ENCODE measurements at regions not wholly inside any gene's neighbourhood (a gene's known extent, or its start where the extent isn't known, plus 50 kb on each side); places are given as distances from the start of the nearest gene placed in this dataset.

DNA sequence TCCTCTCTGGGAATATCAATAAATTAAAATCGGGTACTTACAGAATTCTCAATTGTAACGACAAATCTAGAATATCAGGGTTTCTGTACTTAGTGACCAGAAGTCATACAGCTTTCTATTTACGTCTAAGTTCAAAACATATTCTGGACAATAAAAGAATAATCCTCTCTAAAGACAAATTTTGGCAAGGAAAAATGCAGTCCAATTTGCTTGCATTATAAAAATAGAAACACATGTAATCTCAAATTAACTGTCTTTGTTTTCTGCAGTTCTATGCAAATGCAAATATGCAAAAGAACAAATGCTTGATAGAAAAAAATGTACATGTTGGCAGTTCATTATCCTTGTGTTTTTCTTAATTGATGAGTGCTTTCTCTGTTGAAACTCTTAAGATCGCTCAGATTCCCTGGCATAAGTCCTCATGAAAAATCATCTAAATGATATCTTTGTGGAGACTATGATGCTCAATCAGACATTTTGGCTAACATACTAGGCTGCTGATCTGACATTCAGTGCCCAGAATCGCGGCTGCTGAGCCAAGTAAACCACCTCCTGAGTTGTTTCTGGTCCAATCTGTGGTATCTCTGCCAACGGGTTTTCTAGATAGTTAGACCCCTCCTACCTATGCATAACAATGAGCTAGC, 990.1 kb upstream of the C9orf72 start:
- Histone ChIP-seq H3K36me3 (ENCODE audit: control insufficient read depth, insufficient read depth, low read length, severe bottlenecking) (no peaks in the 10 kb centered on the region), H3K4me1 (ENCODE audit: control insufficient read depth, insufficient read depth, low read length) (no peaks in the 10 kb centered on the region), H3K9ac (ENCODE audit: low read length) (no peak overlapping the region), H3K9me3 (ENCODE audit: control insufficient read depth, low read length) (no peaks in the 10 kb centered on the region), H3K27me3 (replicated peaks; ENCODE audit: control insufficient read depth, insufficient read depth, low read length) (no peaks in the 10 kb centered on the region), H3K4me3 (ENCODE audit: low read length) (no peak overlapping the region)
- DNase-seq (ENCODE audit: low read depth): no peak

DNA sequence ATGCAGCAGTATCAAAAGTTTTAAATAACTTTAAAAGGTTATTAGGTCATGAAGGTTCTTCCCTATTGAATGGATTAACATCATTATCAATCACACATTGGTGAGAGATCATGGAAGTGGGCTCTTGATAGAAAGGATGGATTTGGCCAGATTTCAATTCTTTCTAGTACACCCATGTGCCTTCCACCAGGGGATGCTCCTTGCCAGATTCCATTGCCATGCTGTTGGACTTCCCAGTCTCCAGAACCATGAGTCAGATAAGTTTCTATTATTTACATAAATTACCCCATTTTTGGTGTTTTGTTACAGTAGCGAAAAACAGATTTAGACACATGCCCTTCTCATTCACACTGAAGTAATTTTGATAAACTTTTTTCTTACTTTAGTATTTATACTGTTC, 1010.6 kb upstream of the C9orf72 start:
- Histone ChIP-seq H3K4me1 (ENCODE audit: control insufficient read depth, insufficient read depth, low read length) (no peaks in the 10 kb centered on the region), H3K27me3 (replicated peaks; ENCODE audit: control insufficient read depth, insufficient read depth, low read length) (no peaks in the 10 kb centered on the region), H3K9ac (ENCODE audit: low read length) (no peak overlapping the region)

DNA sequence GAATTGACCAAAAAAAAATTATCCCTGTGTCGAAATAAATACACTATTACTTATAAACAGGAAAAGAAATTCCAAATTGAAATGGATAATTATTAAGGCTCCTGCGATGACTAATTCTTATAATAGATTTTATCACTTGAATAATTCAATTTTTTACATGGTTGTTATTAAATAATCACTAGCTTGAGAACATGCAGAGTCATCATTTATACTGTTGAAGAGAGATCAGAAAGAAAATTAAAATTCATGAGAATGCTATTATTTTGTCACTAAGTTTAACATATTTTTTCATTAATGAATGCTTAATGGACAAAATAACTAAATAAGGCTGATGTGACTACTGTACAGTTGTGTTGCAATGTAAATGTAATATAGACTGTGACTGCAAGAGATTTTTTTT, 1011.3 kb upstream of the C9orf72 start:
- Histone ChIP-seq H3K9me3 (ENCODE audit: control insufficient read depth, low read length) (peaks cover 12% of the 10 kb centered on the region), H3K4me3 (ENCODE audit: low read length) (no peak overlapping the region), H3K27me3 (replicated peaks; ENCODE audit: control insufficient read depth, insufficient read depth, low read length) (no peaks in the 10 kb centered on the region), H3K9ac (ENCODE audit: low read length) (no peak overlapping the region), H3K4me1 (ENCODE audit: control insufficient read depth, insufficient read depth, low read length) (no peaks in the 10 kb centered on the region), H3K36me3 (ENCODE audit: control insufficient read depth, insufficient read depth, low read length, severe bottlenecking) (no peaks in the 10 kb centered on the region)
- DNase-seq (ENCODE audit: low read depth): no peak

More for the DNA sequence above, 1010.6 kb upstream of the C9orf72 start:
- no peak overlapping the region for H3K4me3 ChIP-seq (ENCODE audit: low read length)
- H3K36me3 ChIP-seq (ENCODE audit: control insufficient read depth, insufficient read depth, low read length, severe bottlenecking): no peaks in the 10 kb centered on the region
- no peak for DNase-seq (ENCODE audit: low read depth)
- H3K9me3 ChIP-seq (ENCODE audit: control insufficient read depth, low read length): peaks cover 12% of the 10 kb centered on the region

DNA sequence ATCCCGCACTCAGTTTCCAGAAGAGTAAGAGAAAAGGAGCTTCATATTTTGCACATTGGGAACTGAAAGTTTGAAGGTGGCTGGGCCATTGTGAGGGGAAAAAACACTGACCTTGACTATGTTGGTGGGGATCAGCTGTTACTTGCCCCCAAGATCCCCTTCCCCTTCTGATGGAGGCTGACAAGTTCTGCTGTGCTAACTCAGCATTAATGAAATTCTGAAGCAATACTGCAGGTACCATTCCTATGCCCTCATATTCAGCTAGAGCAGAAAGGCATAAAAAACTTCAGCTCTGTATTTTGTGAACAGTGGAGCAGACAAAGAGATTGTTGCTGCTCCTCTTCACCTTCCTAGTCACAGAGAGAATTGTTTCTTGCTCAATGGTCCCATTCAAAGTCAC, 1013.8 kb upstream of the C9orf72 start:
- no peak overlapping the region for H3K4me3 ChIP-seq (ENCODE audit: low read length)

DNA sequence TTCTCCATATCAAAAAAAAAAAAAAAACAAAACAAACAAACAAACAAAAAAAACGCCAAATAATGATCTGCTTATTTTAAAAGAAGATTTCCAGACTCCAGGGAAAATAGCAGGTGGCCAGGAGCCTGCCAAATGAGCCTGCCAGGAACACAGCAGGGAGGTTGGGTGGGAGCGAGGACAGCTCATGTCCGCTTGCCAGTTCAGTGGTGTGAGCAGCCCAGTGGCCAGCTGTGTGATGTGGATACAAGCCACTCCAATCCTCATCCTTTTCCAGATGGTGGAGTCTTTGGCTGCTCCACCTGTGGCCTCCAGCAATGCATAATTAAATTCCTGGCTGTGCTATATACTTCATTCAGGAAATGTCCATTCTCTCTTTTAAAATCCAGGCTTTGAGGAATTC, 1025.1 kb upstream of the C9orf72 start:
- H3K4me1 ChIP-seq (ENCODE audit: control insufficient read depth, insufficient read depth, low read length): no peaks in the 10 kb centered on the region
- DNase-seq (ENCODE audit: low read depth): no peak
- no peaks in the 10 kb centered on the region for H3K27me3 ChIP-seq (replicated peaks; ENCODE audit: control insufficient read depth, insufficient read depth, low read length)
- H3K36me3 ChIP-seq (ENCODE audit: control insufficient read depth, insufficient read depth, low read length, severe bottlenecking): no peaks in the 10 kb centered on the region
- H3K9me3 ChIP-seq (ENCODE audit: control insufficient read depth, low read length): no peaks in the 10 kb centered on the region
- no peak overlapping the region for H3K4me3 ChIP-seq (ENCODE audit: low read length)
- no peak overlapping the region for H3K9ac ChIP-seq (ENCODE audit: low read length)

More for the DNA sequence above, 1013.8 kb upstream of the C9orf72 start:
- Histone ChIP-seq H3K9ac (ENCODE audit: low read length) (no peak overlapping the region), H3K9me3 (ENCODE audit: control insufficient read depth, low read length) (peaks cover 12% of the 10 kb centered on the region), H3K27me3 (replicated peaks; ENCODE audit: control insufficient read depth, insufficient read depth, low read length) (no peaks in the 10 kb centered on the region), H3K4me1 (ENCODE audit: control insufficient read depth, insufficient read depth, low read length) (no peaks in the 10 kb centered on the region), H3K36me3 (ENCODE audit: control insufficient read depth, insufficient read depth, low read length, severe bottlenecking) (no peaks in the 10 kb centered on the region)
- DNase-seq (ENCODE audit: low read depth): no peak

DNA sequence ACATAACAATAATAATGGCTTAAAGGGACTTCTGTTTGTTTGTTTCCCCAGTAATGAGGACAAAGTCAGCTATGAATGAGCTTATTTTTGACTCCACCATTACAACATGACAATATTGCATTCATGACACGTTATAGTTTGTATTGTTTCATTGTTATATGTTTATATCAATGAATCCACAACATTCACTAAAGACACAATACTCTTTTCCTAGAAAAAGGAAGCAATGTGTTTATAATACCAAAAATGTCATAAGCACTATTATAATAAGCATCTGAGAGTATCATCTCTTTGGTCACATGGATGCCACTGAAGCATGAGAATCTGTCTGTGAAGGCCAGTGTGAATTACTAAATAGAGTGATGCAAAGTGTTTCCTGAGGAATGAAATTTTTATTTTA, 1026.9 kb upstream of the C9orf72 start:
- H3K4me1 ChIP-seq (ENCODE audit: control insufficient read depth, insufficient read depth, low read length): no peaks in the 10 kb centered on the region
- H3K27me3 ChIP-seq (replicated peaks; ENCODE audit: control insufficient read depth, insufficient read depth, low read length): no peaks in the 10 kb centered on the region
- no peak for DNase-seq (ENCODE audit: low read depth)
- no peaks in the 10 kb centered on the region for H3K36me3 ChIP-seq (ENCODE audit: control insufficient read depth, insufficient read depth, low read length, severe bottlenecking)
- H3K9ac ChIP-seq (ENCODE audit: low read length): no peak overlapping the region
- no peaks in the 10 kb centered on the region for H3K9me3 ChIP-seq (ENCODE audit: control insufficient read depth, low read length)
- H3K4me3 ChIP-seq (ENCODE audit: low read length): no peak overlapping the region

DNA sequence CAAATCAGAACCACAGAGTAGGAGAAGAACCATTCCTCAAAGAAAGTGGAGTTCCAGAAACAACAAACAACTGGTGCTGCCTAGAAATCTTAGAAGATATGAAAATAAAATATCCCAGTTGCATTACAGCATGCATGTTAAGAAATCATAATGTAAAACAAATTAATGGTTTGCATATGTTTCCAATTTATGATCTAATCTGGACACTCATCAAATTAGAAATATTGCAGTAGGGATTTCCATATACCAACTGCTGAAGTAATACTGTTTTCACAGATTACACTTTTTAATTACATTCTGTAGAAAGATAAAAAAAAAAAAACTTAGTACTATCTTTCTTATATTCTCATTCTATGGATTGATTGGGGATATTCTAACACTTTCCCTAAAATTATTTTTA, 1034.6 kb upstream of the C9orf72 start:
- Histone ChIP-seq H3K4me3 (ENCODE audit: low read length) (no peak overlapping the region), H3K9me3 (ENCODE audit: control insufficient read depth, low read length) (no peaks in the 10 kb centered on the region)

DNA sequence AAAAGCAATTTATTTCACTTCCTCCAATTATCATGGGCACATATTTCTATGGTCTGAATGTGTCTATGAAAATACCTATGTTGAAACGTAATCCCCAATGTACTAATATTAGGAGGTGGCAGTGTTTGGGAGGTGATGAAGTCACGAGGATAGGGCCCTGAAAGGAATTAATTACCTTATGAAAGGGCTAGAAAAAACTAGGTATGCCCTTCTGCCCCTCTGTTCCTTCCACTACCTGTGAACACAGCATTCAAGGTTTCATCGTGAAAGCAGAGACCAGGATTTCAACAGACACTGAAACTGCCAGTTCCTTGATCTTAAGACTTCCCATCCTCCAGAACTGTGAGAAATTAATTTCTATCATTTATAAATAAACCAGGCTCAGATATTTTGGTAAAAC, 1037.1 kb upstream of the C9orf72 start:
- H3K9ac ChIP-seq (ENCODE audit: low read length): no peak overlapping the region
- no peaks in the 10 kb centered on the region for H3K27me3 ChIP-seq (replicated peaks; ENCODE audit: control insufficient read depth, insufficient read depth, low read length)
- no peak for DNase-seq (ENCODE audit: low read depth)
- no peaks in the 10 kb centered on the region for H3K9me3 ChIP-seq (ENCODE audit: control insufficient read depth, low read length)
- H3K4me3 ChIP-seq (ENCODE audit: low read length): no peak overlapping the region
- no peaks in the 10 kb centered on the region for H3K36me3 ChIP-seq (ENCODE audit: control insufficient read depth, insufficient read depth, low read length, severe bottlenecking)
- H3K4me1 ChIP-seq (ENCODE audit: control insufficient read depth, insufficient read depth, low read length): no peaks in the 10 kb centered on the region

More for the DNA sequence above, 1034.6 kb upstream of the C9orf72 start:
- H3K36me3 ChIP-seq (ENCODE audit: control insufficient read depth, insufficient read depth, low read length, severe bottlenecking): no peaks in the 10 kb centered on the region
- no peak overlapping the region for H3K9ac ChIP-seq (ENCODE audit: low read length)
- H3K27me3 ChIP-seq (replicated peaks; ENCODE audit: control insufficient read depth, insufficient read depth, low read length): no peaks in the 10 kb centered on the region
- DNase-seq (ENCODE audit: low read depth): no peak
- no peaks in the 10 kb centered on the region for H3K4me1 ChIP-seq (ENCODE audit: control insufficient read depth, insufficient read depth, low read length)

DNA sequence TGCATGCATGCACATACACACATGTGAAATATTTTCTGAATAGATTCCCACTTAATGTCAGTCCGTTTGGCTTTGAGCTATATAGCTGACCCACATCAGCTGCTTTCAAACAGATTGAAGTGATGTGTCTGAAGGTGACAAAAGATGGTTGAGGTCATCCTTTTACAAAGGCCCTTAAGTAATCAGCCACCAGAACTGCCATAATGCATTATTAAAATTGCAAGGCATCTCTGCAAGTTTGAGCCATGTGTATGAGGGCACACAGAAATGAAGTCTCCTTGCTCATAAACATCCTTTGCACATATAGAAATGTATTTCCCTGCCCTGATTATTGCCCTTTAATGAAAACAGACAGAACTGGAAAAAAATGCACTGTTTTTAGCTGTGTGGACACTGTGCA, 1043.0 kb upstream of the C9orf72 start:
- Histone ChIP-seq H3K9ac (ENCODE audit: low read length) (no peak overlapping the region), H3K36me3 (ENCODE audit: control insufficient read depth, insufficient read depth, low read length, severe bottlenecking) (no peaks in the 10 kb centered on the region), H3K27me3 (replicated peaks; ENCODE audit: control insufficient read depth, insufficient read depth, low read length) (no peaks in the 10 kb centered on the region), H3K9me3 (ENCODE audit: control insufficient read depth, low read length) (no peaks in the 10 kb centered on the region), H3K4me1 (ENCODE audit: control insufficient read depth, insufficient read depth, low read length) (no peaks in the 10 kb centered on the region), H3K4me3 (ENCODE audit: low read length) (no peak overlapping the region)
- no peak for DNase-seq (ENCODE audit: low read depth)

DNA sequence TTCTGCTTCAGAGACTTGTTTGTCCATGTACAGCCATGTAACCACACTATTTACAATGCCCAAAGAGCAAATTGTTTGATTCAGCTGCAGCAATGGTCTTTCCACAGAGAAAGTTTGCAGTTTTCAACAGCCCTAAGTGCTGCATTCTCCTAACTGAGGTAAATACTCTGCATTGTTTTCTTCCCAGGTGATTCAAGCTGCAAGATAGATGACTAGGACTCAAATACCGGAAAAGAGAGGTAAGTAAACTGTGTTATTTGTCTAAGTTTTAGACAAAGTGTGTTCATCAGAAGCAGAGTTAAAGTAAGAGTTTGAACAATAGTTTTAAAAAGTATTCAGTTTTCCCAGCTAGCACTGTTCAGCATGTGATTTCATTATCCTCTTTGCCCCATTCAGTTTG, 1046.7 kb upstream of the C9orf72 start:
- Histone ChIP-seq H3K36me3 (ENCODE audit: control insufficient read depth, insufficient read depth, low read length, severe bottlenecking) (no peaks in the 10 kb centered on the region), H3K4me1 (ENCODE audit: control insufficient read depth, insufficient read depth, low read length) (no peaks in the 10 kb centered on the region), H3K4me3 (ENCODE audit: low read length) (no peak overlapping the region), H3K27me3 (replicated peaks; ENCODE audit: control insufficient read depth, insufficient read depth, low read length) (no peaks in the 10 kb centered on the region), H3K9ac (ENCODE audit: low read length) (no peak overlapping the region), H3K9me3 (ENCODE audit: control insufficient read depth, low read length) (peaks cover 6% of the 10 kb centered on the region)
- DNase-seq (ENCODE audit: low read depth): no peak

DNA sequence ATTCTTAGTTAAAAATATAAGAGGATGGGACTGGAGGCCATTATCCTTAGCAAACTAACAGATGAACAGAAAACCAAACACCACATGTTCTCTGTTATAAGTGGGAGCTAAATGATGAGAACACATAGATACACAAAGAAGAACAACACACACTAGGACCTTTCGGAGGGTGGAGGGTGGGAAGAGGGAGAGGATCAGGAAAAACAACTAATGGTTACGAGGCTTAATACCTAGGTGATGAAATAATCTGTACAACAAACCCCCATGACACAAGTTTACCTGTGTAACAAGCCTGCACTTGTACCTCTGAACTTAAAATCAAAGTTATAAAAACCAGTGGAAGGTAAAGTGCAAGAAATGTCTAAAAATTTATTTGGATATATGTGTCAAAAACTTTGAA, 1047.4 kb upstream of the C9orf72 start:
- no peak overlapping the region for H3K9ac ChIP-seq (ENCODE audit: low read length)
- no peak for DNase-seq (ENCODE audit: low read depth)
- H3K4me1 ChIP-seq (ENCODE audit: control insufficient read depth, insufficient read depth, low read length): no peaks in the 10 kb centered on the region
- no peaks in the 10 kb centered on the region for H3K27me3 ChIP-seq (replicated peaks; ENCODE audit: control insufficient read depth, insufficient read depth, low read length)
- H3K9me3 ChIP-seq (ENCODE audit: control insufficient read depth, low read length): peaks cover 6% of the 10 kb centered on the region
- H3K36me3 ChIP-seq (ENCODE audit: control insufficient read depth, insufficient read depth, low read length, severe bottlenecking): no peaks in the 10 kb centered on the region
- H3K4me3 ChIP-seq (ENCODE audit: low read length): no peak overlapping the region

DNA sequence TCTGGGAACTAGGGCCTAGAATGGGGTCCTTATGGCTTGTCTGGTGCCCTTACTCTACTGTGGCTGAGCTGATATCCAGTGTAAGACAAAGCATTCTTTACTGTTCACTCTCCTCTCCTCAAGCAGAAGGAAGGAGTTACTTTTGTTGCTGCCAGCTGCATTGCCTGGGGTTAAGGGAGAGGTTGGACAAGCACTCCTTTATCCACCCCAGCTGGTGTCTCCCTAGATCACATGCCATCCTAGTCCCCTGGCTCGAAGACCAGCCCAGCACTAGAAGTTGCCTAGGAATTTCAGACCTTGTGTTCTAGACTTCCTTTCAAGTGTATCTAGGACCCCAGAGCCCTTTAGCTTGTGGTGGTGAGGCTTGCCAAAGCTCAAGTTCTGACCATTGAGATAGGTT, 1051.5 kb upstream of the C9orf72 start:
- H3K9me3 ChIP-seq (ENCODE audit: control insufficient read depth, low read length): peaks cover 6% of the 10 kb centered on the region

More for the DNA sequence above, 1051.5 kb upstream of the C9orf72 start:
- no peaks in the 10 kb centered on the region for H3K27me3 ChIP-seq (replicated peaks; ENCODE audit: control insufficient read depth, insufficient read depth, low read length)
- no peaks in the 10 kb centered on the region for H3K36me3 ChIP-seq (ENCODE audit: control insufficient read depth, insufficient read depth, low read length, severe bottlenecking)
- H3K9ac ChIP-seq (ENCODE audit: low read length): no peak overlapping the region
- H3K4me1 ChIP-seq (ENCODE audit: control insufficient read depth, insufficient read depth, low read length): no peaks in the 10 kb centered on the region
- no peak for DNase-seq (ENCODE audit: low read depth)
- no peak overlapping the region for H3K4me3 ChIP-seq (ENCODE audit: low read length)

Data from adipocyte (in vitro differentiated cells).